PC-9 (cell line): ENCODE measurements at regions not wholly inside any gene's neighbourhood (a gene's known extent, or its start where the extent isn't known, plus 50 kb on each side); places are given as distances from the start of the nearest gene placed in this dataset.

Experiments used
- EZH2 ChIP-seq: fragments of 200-600 bp; sonication (generic); IDR thresholded peaks from 2 replicates; pipeline ENCODE4 v1.8.0; 2017; ENCODE audit warnings: antibody characterized with exemption, low read depth
- TF ChIP-seq, protein P1 (sequence below): fragments of 200-600 bp; sonication (generic); conservative IDR thresholded peaks from 2 replicates; pipeline ENCODE4 v1.6.1; 2017; ENCODE audit warnings: mixed run types, antibody characterized with exemption, mild to moderate bottlenecking, moderate library complexity

DNA sequence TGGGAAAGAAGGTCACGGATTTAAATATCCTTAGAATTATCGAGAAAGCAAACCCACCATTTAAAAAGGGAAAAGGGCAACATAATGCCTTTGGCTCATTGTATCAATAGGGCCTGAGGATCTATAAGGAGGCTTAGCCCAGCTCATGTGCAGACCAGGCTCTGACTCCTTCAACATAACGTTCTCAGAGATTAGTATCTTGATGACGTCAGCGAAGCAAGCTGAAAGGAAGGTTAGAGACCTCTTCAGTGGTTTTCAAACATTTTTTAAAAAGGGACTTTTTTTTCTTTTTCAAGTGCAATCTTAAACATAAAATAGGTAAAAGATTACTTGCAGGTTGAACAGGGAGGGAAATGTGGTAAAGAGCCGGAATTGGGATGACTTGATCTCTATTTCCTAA lies 463.9 kb upstream of the ADAMTS9 start:
- TF ChIP-seq EZH2 = no peak
- TF ChIP-seq, protein P1, sequence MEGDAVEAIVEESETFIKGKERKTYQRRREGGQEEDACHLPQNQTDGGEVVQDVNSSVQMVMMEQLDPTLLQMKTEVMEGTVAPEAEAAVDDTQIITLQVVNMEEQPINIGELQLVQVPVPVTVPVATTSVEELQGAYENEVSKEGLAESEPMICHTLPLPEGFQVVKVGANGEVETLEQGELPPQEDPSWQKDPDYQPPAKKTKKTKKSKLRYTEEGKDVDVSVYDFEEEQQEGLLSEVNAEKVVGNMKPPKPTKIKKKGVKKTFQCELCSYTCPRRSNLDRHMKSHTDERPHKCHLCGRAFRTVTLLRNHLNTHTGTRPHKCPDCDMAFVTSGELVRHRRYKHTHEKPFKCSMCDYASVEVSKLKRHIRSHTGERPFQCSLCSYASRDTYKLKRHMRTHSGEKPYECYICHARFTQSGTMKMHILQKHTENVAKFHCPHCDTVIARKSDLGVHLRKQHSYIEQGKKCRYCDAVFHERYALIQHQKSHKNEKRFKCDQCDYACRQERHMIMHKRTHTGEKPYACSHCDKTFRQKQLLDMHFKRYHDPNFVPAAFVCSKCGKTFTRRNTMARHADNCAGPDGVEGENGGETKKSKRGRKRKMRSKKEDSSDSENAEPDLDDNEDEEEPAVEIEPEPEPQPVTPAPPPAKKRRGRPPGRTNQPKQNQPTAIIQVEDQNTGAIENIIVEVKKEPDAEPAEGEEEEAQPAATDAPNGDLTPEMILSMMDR = no peak
